ENCODE measurements at regions not wholly inside any gene's neighbourhood (a gene's known extent, or its start where the extent isn't known, plus 50 kb on each side); places are given as distances from the start of the nearest gene placed in this dataset.

DNA sequence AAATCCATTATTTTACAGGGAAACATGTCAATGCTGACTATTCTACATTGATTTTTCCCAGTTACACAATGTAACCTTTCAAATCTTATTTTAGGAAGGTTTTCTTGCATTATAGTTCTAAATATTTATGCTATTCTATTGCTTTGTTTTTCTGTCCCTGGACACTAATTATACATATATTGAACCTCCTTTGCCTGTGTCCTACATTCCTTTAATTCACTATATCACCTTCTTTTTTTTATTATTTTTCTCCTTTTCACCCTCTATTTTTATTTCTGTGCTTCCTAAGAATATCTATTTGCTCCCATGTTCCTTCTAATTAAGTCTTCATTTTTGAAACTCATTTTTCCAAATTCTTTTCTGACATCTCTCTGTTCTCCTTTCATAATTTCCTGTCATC is 259.2 kb downstream of the TJP1 start:
- Histone ChIP-seq H3K9me2 (ENCODE audit: low read depth, low read length) (no peaks in the 10 kb centered on the region), H3K36me3 (ENCODE audit: insufficient read depth, low read length) (no peaks in the 10 kb centered on the region), H3K9ac (ENCODE audit: low read length) (no peak overlapping the region), H3F3A (ENCODE audit: insufficient read depth, low read length) (no peaks in the 10 kb centered on the region), H3K4me2 (ENCODE audit: low read length) (no peak overlapping the region), H3K79me2 (ENCODE audit: insufficient read depth, low read length) (no peaks in the 10 kb centered on the region), H3K27me3 (ENCODE audit: insufficient read depth, low read length) (no peaks in the 10 kb centered on the region), H3K4me1 (ENCODE audit: insufficient read depth, low read length, severe bottlenecking) (no peaks in the 10 kb centered on the region), H4K20me1 (ENCODE audit: insufficient read depth, low read length) (no peaks in the 10 kb centered on the region), H3K27ac (ENCODE audit: low read depth, low read length, poor library complexity, severe bottlenecking) (no peak overlapping the region), H2AFZ (ENCODE audit: low read length) (no peak overlapping the region), H3K9me3 (ENCODE audit: low read length) (no peaks in the 10 kb centered on the region), H3K4me3 (ENCODE audit: low read depth, low read length, poor library complexity, severe bottlenecking) (no peak overlapping the region)
- TF ChIP-seq, protein P1, sequence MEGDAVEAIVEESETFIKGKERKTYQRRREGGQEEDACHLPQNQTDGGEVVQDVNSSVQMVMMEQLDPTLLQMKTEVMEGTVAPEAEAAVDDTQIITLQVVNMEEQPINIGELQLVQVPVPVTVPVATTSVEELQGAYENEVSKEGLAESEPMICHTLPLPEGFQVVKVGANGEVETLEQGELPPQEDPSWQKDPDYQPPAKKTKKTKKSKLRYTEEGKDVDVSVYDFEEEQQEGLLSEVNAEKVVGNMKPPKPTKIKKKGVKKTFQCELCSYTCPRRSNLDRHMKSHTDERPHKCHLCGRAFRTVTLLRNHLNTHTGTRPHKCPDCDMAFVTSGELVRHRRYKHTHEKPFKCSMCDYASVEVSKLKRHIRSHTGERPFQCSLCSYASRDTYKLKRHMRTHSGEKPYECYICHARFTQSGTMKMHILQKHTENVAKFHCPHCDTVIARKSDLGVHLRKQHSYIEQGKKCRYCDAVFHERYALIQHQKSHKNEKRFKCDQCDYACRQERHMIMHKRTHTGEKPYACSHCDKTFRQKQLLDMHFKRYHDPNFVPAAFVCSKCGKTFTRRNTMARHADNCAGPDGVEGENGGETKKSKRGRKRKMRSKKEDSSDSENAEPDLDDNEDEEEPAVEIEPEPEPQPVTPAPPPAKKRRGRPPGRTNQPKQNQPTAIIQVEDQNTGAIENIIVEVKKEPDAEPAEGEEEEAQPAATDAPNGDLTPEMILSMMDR (IDR thresholded peaks at IDR 0.05; ENCODE audit: low read length), result no peak
- no peak for TF ChIP-seq EZH2 (IDR thresholded peaks at IDR 0.05; ENCODE audit: borderline replicate concordance, low read length)

DNA sequence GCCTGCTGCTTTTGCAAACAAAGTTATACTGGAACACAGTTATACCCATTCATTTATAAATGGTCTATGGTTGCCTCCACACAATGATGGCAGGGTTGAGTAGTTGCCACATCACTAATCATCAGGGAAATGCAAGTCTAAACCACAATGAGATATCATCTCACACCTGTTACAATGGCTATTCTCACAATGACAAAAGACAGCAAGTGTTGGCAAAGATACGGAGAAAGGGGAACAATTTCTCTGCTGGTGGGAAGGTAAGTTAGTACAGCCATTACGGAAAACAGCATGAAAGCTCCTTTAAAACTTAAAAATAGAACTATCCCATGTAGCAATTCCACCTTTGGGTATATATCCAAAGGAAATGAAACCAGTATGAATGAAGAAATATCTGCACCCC is 261.4 kb downstream of the TJP1 start:
- Histone ChIP-seq H3K4me1 (ENCODE audit: insufficient read depth, low read length, severe bottlenecking) (no peaks in the 10 kb centered on the region), H3K9me2 (ENCODE audit: low read depth, low read length) (no peaks in the 10 kb centered on the region), H3F3A (ENCODE audit: insufficient read depth, low read length) (no peaks in the 10 kb centered on the region), H3K4me2 (ENCODE audit: low read length) (no peak overlapping the region), H3K79me2 (ENCODE audit: insufficient read depth, low read length) (no peaks in the 10 kb centered on the region), H3K27ac (ENCODE audit: low read depth, low read length, poor library complexity, severe bottlenecking) (no peak overlapping the region), H4K20me1 (ENCODE audit: insufficient read depth, low read length) (no peaks in the 10 kb centered on the region), H3K9ac (ENCODE audit: low read length) (no peak overlapping the region), H3K4me3 (ENCODE audit: low read depth, low read length, poor library complexity, severe bottlenecking) (no peak overlapping the region), H2AFZ (ENCODE audit: low read length) (no peak overlapping the region), H3K27me3 (ENCODE audit: insufficient read depth, low read length) (no peaks in the 10 kb centered on the region), H3K36me3 (ENCODE audit: insufficient read depth, low read length) (no peaks in the 10 kb centered on the region), H3K9me3 (ENCODE audit: low read length) (no peaks in the 10 kb centered on the region)
- TF ChIP-seq, protein P1 (IDR thresholded peaks at IDR 0.05; ENCODE audit: low read length), result no peak
- no peak for TF ChIP-seq EZH2 (IDR thresholded peaks at IDR 0.05; ENCODE audit: borderline replicate concordance, low read length)

DNA sequence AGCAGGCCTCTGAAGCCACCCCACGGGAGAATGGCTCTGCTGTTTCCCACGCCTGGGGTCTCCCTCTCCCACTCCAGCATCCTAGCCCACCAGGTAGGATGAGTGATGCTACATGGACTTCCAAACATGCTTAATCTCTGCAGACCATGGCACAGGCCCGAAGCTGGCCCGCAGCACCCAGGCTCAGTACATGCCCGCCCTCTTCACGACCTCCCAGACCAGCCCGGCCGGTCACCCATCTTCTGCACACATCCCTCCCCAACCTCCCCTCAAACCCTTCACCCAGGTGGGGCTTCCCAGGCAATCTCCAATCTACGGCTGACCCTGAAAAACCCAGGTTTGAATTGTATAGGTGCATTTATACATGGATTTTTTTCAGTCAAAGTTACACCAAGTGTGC is 264.0 kb downstream of the TJP1 start:
- Histone ChIP-seq H3K9me2 (ENCODE audit: low read depth, low read length) (no peaks in the 10 kb centered on the region), H4K20me1 (ENCODE audit: insufficient read depth, low read length) (no peaks in the 10 kb centered on the region), H3K4me3 (ENCODE audit: low read depth, low read length, poor library complexity, severe bottlenecking) (no peak overlapping the region), H3K4me1 (ENCODE audit: insufficient read depth, low read length, severe bottlenecking) (no peaks in the 10 kb centered on the region), H3K79me2 (ENCODE audit: insufficient read depth, low read length) (no peaks in the 10 kb centered on the region), H3K9ac (ENCODE audit: low read length) (no peak overlapping the region), H3K27ac (ENCODE audit: low read depth, low read length, poor library complexity, severe bottlenecking) (no peak overlapping the region), H3K27me3 (ENCODE audit: insufficient read depth, low read length) (no peaks in the 10 kb centered on the region), H3K36me3 (ENCODE audit: insufficient read depth, low read length) (no peaks in the 10 kb centered on the region), H3K4me2 (ENCODE audit: low read length) (no peak overlapping the region), H2AFZ (ENCODE audit: low read length) (no peak overlapping the region), H3K9me3 (ENCODE audit: low read length) (no peaks in the 10 kb centered on the region), H3F3A (ENCODE audit: insufficient read depth, low read length) (no peaks in the 10 kb centered on the region)
- TF ChIP-seq EZH2 (IDR thresholded peaks at IDR 0.05; ENCODE audit: borderline replicate concordance, low read length), result no peak
- TF ChIP-seq, protein P1 (IDR thresholded peaks at IDR 0.05; ENCODE audit: low read length), result no peak
